Activated CD4-positive, alpha-beta T cell treated with anti-CD3 and anti-CD28 coated beads, Interleukin-2, amount 10 ng/mL, durations not matched to agents 7 days and 5 days (primary cell): ENCODE measurements at regions not wholly inside any gene's neighbourhood (a gene's known extent, or its start where the extent isn't known, plus 50 kb on each side); places are given as distances from the start of the nearest gene placed in this dataset.

Experiments used
- CTCF ChIA-PET: fragments of 350-600 bp; sonication (Branson Sonifier 250); formaldehyde crosslinking; loops from one replicate; lab custom pipeline; 2021; ENCODE audit warnings: antibody characterized with exemption; lab: Charles Lee
- POLR2A ChIA-PET: fragments of 350-600 bp; sonication (Branson Sonifier 250); formaldehyde crosslinking; loops from one replicate; lab custom pipeline; 2021; ENCODE audit warnings: antibody characterized with exemption; lab: Charles Lee
- DNase-seq: peaks from one replicate; pipeline ENCODE4 v3.0.0-alpha.2; 2020
- H3K27ac Mint-ChIP-seq: one replicate; pipeline ENCODE4 v1.8.0; 2021; ENCODE audit warnings: mild to moderate bottlenecking, moderate library complexity, mixed read lengths
- H3K27me3 Mint-ChIP-seq: one replicate; pipeline ENCODE4 v1.8.0; 2021; ENCODE audit warnings: mixed read lengths
- H3K36me3 Mint-ChIP-seq: one replicate; pipeline ENCODE4 v1.8.0; 2021; ENCODE audit warnings: low read depth, mixed read lengths
- H3K4me1 Mint-ChIP-seq: one replicate; pipeline ENCODE4 v1.8.0; 2021; ENCODE audit warnings: mixed read lengths
- H3K4me3 Mint-ChIP-seq: one replicate; pipeline ENCODE4 v1.8.0; 2021; ENCODE audit warnings: mild to moderate bottlenecking, moderate library complexity, mixed read lengths
- H3K9me3 Mint-ChIP-seq: one replicate; pipeline ENCODE4 v1.8.0; 2021; ENCODE audit warnings: mixed read lengths

DNA sequence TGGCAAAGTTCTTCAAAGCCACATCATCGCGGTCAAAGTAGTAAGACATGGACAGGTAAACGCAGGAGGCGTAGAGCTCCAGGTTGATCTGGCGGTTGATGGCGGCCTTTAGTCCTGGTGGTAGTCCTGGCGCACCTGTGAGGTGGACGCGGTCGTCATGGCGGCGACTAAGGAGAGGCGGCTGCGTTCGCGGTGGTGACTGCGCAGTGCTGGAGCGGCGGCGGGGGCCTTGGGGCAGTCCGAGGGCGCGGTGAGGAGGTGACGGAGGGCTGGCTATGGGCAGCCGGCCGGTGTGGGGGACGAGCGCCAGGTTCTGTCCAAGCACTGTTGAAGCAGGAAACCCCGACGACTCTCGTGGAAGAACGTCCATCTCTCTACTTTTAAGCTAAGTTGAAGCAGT lies 136.8 kb downstream of the BASP1 start:
- DNase-seq = no peak
- no peaks in the 10 kb centered on the region for H3K4me1 Mint-ChIP-seq
- no peak overlapping the region for H3K27ac Mint-ChIP-seq
- ChIA-PET POLR2A (no interaction called here), CTCF (no interaction called here)
- no peaks in the 10 kb centered on the region for H3K27me3 Mint-ChIP-seq
- H3K4me3 Mint-ChIP-seq = no peak overlapping the region
- no peaks in the 10 kb centered on the region for H3K36me3 Mint-ChIP-seq
- H3K9me3 Mint-ChIP-seq = peaks cover 8% of the 10 kb centered on the region

- DNase-seq = no peak
- H3K27me3 Mint-ChIP-seq = no peaks in the 10 kb centered on the region
- no peak overlapping the region for H3K27ac Mint-ChIP-seq
- H3K9me3 Mint-ChIP-seq = peaks cover 8% of the 10 kb centered on the region
- no peaks in the 10 kb centered on the region for H3K36me3 Mint-ChIP-seq
- no peak overlapping the region for H3K4me3 Mint-ChIP-seq
- H3K4me1 Mint-ChIP-seq = no peaks in the 10 kb centered on the region
- CTCF ChIA-PET = no interaction called here
- POLR2A ChIA-PET = no interaction called here
Measured at GRCh38 chr5:17355586-17356346, 138.3 kb downstream of the BASP1 start.

- no peaks in the 10 kb centered on the region for H3K27me3 Mint-ChIP-seq
- POLR2A ChIA-PET = no interaction called here
- H3K4me3 Mint-ChIP-seq = no peak overlapping the region
- no peak for DNase-seq
- CTCF ChIA-PET = no interaction called here
- peaks cover 10% of the 10 kb centered on the region for H3K9me3 Mint-ChIP-seq
- no peaks in the 10 kb centered on the region for H3K36me3 Mint-ChIP-seq
- no peaks in the 10 kb centered on the region for H3K4me1 Mint-ChIP-seq
- no peak overlapping the region for H3K27ac Mint-ChIP-seq
Measured at GRCh38 chr5:17356551-17356950, 139.1 kb downstream of the BASP1 start.

DNA sequence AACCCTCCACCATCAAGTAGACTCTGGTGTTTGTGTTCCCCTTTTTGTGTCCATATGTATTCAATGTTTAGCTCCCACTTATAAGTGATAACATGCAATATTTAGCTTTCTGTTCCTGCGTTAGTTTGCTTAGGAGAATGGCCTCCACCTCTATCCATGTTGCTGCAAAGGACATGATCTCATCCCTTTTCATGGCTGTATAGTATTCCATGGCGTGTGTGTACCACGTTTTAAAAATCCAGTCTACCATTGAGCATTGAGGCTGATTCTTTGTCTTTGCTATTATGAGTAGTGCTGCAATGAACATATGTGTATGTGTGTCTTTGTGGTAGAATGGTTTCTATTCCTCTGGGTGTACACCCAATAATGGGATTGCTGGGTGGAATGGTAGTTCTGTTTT lies 140.1 kb downstream of the BASP1 start:
- Mint-ChIP-seq H3K27ac (no peak overlapping the region), H3K4me3 (no peak overlapping the region), H3K4me1 (no peaks in the 10 kb centered on the region), H3K36me3 (no peaks in the 10 kb centered on the region), H3K27me3 (no peaks in the 10 kb centered on the region), H3K9me3 (peaks cover 11% of the 10 kb centered on the region)
- ChIA-PET POLR2A (no interaction called here), CTCF (interaction anchor here (0.8 kb wide), 1 partner anchor 21 kb away, joined by 3 read pairs; no protein-coding TSS in a partner anchor)
- DNase-seq = no peak

GRCh38 chr5:17358031-17358430 lies 140.0 kb upstream of the TAF11L2 start:
- Mint-ChIP-seq H3K27me3 (no peaks in the 10 kb centered on the region), H3K27ac (no peak overlapping the region), H3K4me3 (no peak overlapping the region), H3K4me1 (no peaks in the 10 kb centered on the region), H3K9me3 (peaks cover 11% of the 10 kb centered on the region), H3K36me3 (no peaks in the 10 kb centered on the region)
- no peak for DNase-seq
- POLR2A ChIA-PET = no interaction called here
- CTCF ChIA-PET = interaction anchor here (0.8 kb wide), 1 partner anchor 21 kb away, joined by 3 read pairs; no protein-coding TSS in a partner anchor

GRCh38 chr5:17359451-17360011 lies 138.5 kb upstream of the TAF11L2 start:
- ChIA-PET POLR2A (no interaction called here), CTCF (no interaction called here)
- no peak for DNase-seq
- H3K27ac Mint-ChIP-seq = no peak overlapping the region
- no peaks in the 10 kb centered on the region for H3K36me3 Mint-ChIP-seq
- no peaks in the 10 kb centered on the region for H3K4me1 Mint-ChIP-seq
- peaks cover 11% of the 10 kb centered on the region for H3K9me3 Mint-ChIP-seq
- H3K4me3 Mint-ChIP-seq = no peak overlapping the region
- no peaks in the 10 kb centered on the region for H3K27me3 Mint-ChIP-seq

DNA sequence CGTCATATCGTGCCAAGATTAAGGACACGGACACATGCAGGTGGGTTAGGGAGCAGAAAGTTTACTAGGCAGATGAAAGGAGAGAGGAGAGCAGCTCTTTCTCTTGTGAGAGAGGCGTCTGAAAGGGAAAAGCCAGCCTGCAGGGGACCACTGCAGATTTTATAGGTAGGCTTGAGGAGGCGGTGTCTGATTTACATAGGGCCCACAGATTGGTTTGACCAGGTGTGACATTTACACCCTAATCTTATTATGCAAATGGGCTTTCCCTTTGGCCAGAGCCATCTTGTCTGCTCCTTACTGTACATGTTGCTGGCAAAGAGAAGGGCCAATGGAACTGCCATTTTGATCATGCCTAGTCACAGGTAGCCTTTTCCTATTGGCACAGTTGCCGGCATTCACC lies 137.2 kb upstream of the TAF11L2 start:
- DNase-seq = no peak
- H3K9me3 Mint-ChIP-seq = peaks cover 14% of the 10 kb centered on the region
- H3K27me3 Mint-ChIP-seq = no peaks in the 10 kb centered on the region
- H3K27ac Mint-ChIP-seq = no peak overlapping the region
- H3K4me1 Mint-ChIP-seq = no peaks in the 10 kb centered on the region
- no peaks in the 10 kb centered on the region for H3K36me3 Mint-ChIP-seq
- ChIA-PET POLR2A (no interaction called here), CTCF (no interaction called here)
- no peak overlapping the region for H3K4me3 Mint-ChIP-seq

GRCh38 chr5:17361331-17361730 lies 136.7 kb upstream of the TAF11L2 start:
- H3K36me3 Mint-ChIP-seq = no peaks in the 10 kb centered on the region
- H3K4me3 Mint-ChIP-seq = no peak overlapping the region
- no peaks in the 10 kb centered on the region for H3K27me3 Mint-ChIP-seq
- peaks cover 14% of the 10 kb centered on the region for H3K9me3 Mint-ChIP-seq
- ChIA-PET POLR2A (no interaction called here), CTCF (no interaction called here)
- H3K27ac Mint-ChIP-seq = no peak overlapping the region
- H3K4me1 Mint-ChIP-seq = no peaks in the 10 kb centered on the region
- no peak for DNase-seq

- ChIA-PET POLR2A (no interaction called here), CTCF (no interaction called here)
- Mint-ChIP-seq H3K4me1 (no peaks in the 10 kb centered on the region), H3K4me3 (no peak overlapping the region), H3K36me3 (no peaks in the 10 kb centered on the region), H3K9me3 (peaks cover 7% of the 10 kb centered on the region), H3K27me3 (no peaks in the 10 kb centered on the region), H3K27ac (no peak overlapping the region)
- DNase-seq = no peak
Measured at GRCh38 chr5:17364987-17365810, 132.8 kb upstream of the TAF11L2 start.

- no peak for DNase-seq
- Mint-ChIP-seq H3K27me3 (no peaks in the 10 kb centered on the region), H3K4me1 (no peaks in the 10 kb centered on the region), H3K4me3 (no peak overlapping the region), H3K27ac (no peak overlapping the region), H3K9me3 (peaks cover 10% of the 10 kb centered on the region), H3K36me3 (no peaks in the 10 kb centered on the region)
- ChIA-PET CTCF (interaction anchor here (1.4 kb wide), 1 partner anchor 14 kb away, joined by 3 read pairs; no protein-coding TSS in a partner anchor), POLR2A (no interaction called here)
Measured at GRCh38 chr5:17365811-17366138, 132.3 kb upstream of the TAF11L2 start.

DNA sequence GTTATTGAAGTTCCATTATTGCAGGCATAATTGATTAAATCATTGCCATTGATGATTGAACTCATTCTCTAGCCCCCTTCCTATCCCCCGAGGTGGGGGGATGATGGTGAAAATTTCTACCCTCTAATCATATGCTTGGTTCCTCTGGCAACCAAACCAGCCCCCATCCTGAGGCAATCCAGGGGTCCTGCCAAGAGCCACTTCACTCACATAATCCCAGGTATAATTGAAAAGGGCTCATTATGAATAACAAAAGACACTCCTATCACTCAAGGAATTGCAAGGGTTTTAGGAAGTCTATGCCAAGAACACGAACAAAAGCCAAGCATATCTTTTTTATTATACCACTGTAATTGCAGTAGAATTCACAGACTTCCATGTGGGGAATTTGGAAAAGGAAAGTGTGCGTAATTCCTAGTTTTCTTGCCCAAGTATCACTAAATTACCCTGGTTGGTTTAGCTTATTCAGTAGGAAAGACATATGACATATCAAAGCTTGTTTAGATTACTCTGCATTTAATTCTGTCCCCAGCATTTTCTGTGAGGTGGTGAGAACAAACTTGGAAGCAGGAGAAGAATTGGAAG lies 130.7 kb upstream of the TAF11L2 start:
- no peaks in the 10 kb centered on the region for H3K4me1 Mint-ChIP-seq
- no peak overlapping the region for H3K4me3 Mint-ChIP-seq
- CTCF ChIA-PET = interaction anchor here (0.5 to 1.4 kb wide), 2 partner anchors 13 to 19 kb away, joined by 3 to 5 read pairs; no protein-coding TSS in a partner anchor
- no peak overlapping the region for H3K27ac Mint-ChIP-seq
- no peaks in the 10 kb centered on the region for H3K27me3 Mint-ChIP-seq
- no peaks in the 10 kb centered on the region for H3K36me3 Mint-ChIP-seq
- H3K9me3 Mint-ChIP-seq = peaks cover 10% of the 10 kb centered on the region
- POLR2A ChIA-PET = no interaction called here
- DNase-seq = no peak

GRCh38 chr5:17370651-17371050 lies 127.4 kb upstream of the TAF11L2 start:
- CTCF ChIA-PET = no interaction called here

GRCh38 chr5:17373406-17373805 lies 124.6 kb upstream of the TAF11L2 start:
- no peak for DNase-seq
- H3K4me1 Mint-ChIP-seq = no peaks in the 10 kb centered on the region
- ChIA-PET POLR2A (no interaction called here), CTCF (no interaction called here)
- H3K4me3 Mint-ChIP-seq = no peak overlapping the region
- no peak overlapping the region for H3K27ac Mint-ChIP-seq
- no peaks in the 10 kb centered on the region for H3K27me3 Mint-ChIP-seq
- no peaks in the 10 kb centered on the region for H3K36me3 Mint-ChIP-seq
- H3K9me3 Mint-ChIP-seq = peaks cover 10% of the 10 kb centered on the region

More at GRCh38 chr5:17370651-17371050, 127.4 kb upstream of the TAF11L2 start:
- Mint-ChIP-seq H3K36me3 (no peaks in the 10 kb centered on the region), H3K4me3 (no peak overlapping the region), H3K9me3 (peaks cover 10% of the 10 kb centered on the region), H3K27me3 (no peaks in the 10 kb centered on the region), H3K27ac (no peak overlapping the region), H3K4me1 (no peaks in the 10 kb centered on the region)
- POLR2A ChIA-PET = no interaction called here
- no peak for DNase-seq
